GM19240 (cell line): ENCODE measurements at regions not wholly inside any gene's neighbourhood (a gene's known extent, or its start where the extent isn't known, plus 50 kb on each side); places are given as distances from the start of the nearest gene placed in this dataset.
"Not testable (repeated sequence)": the region's sequence is repeated elsewhere in the genome, so short reads cannot be mapped to it uniquely, and the experiment has no call there.

Experiments used
- DNase-seq: peaks from one replicate; pipeline ENCODE4 v3.0.0; 2011; ENCODE audit warnings: low spot score; ENCODE audit not compliant: insufficient read length

DNA sequence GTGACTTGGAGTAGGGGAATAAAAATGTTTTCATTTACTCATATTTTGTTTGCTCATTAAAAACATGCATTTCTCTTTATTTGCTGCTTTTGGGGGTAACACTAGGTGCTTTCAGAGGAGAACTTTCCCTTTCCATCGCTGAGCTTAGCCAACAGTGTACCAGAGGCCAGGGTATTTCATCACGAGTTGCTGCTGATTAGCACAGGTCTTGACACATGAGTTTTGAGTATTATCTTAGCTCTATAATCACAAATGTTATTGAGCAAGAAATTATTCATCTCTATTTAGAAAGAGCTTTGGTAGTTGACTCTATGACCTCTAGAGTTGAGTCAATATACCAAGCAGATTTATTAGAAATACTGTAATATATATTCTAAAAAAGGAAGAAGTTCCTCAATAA lies 375.9 kb downstream of the NXPH1 start:
- DNase-seq, result no peak

DNA sequence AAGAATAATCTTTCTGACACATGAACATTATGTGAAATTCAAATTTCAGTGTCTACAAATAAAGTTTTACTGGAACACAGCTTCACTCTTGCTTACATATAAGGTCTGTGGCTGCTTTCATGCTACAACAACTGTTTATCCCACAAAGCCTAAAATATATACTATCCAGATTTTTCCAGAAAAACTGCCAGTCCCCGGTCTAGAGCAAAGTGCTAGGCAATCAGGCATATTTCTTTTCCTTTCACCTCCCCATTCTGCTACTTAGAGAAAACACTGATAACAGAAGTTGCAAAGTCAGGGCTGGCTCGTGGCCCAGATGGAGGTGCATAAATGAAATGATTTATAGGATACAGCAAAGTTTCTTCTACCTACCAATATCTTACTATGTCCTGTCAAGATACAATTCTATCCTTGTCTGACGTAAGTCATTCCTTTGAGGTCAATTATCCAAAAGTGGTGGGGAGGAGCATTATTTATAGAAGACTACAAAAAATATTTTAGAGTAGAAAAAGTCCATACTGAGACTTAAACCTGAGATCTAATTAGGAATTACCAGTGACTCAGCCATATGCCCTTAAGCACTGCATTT lies 384.1 kb downstream of the NXPH1 start:
- DNase-seq, result no peak

DNA sequence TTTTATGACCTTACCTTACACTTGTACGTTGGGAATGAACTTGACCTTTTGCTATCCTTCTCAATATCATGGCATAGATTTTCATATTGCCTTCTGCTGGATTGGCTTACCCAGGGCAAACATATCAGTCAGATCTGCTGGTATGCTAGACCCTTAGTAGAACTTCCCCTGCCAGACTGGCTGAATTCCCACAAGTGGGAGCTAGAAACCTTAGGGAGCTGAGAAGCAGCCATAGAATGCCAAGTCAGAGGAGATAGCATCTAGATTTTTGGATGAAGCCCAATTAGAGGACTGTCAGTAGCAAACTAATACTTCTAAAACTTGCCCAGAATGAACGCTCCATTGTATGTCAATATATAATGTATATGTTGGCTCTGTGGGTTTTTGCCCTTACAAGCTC lies 385.0 kb downstream of the NXPH1 start:
- DNase-seq, result no peak

DNA sequence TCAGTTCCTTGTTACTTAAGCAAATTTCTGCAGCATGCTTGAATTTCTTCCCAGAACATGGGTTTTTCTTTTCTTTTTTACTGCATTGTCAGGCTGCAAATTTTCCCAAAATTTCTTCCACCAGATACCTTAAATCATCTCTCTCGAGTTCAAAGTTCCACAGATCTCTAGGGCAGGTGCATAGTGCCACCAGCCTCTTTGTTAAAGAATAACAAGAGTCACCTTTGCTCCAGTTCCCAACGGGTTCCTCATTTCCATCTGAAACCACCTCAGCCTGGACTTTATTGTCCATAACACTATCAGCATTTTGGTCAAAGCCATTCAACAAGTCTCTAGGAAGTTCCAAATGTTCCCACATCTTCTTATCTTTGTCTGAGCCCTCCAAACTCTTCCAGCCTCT lies 389.2 kb downstream of the NXPH1 start:
- no peak for DNase-seq

DNA sequence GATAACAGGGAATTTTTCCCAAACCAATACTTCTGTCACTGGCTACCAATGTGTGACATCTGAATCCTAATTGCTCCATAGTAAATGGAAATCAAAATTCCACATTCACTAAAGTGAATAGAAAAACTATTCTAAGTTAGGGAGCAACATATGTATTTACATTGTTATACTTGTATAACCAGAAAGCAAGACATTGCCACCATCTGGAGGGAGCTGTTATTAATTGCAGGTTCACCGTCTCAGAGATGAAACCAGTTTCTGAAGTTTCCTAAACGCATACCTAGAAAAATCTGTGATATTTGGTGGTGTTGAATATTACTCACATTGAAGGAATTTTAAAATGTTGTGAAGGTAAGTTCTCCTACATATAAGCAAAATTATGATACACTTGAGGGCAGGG lies 390.1 kb downstream of the NXPH1 start:
- no peak for DNase-seq

DNA sequence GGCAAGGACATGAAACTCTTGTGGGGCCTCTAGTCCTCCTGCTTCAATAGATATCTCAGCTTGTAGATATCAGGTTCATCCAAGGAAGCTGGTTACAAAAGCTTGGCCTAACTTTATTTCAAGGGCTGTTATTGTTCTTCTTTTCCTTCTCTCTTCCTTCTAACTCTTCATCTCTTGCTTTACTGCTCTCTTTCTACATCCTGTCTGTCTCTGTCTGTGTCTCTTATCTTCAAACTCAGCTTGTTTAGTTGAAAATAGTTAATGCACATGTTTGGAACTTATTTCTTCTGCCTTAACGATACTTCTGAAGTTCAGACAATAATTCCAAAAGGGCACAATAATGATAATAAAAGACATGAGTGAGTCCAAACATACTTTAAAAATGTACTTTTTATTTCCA lies 393.9 kb downstream of the NXPH1 start:
- DNase-seq, result no peak

DNA sequence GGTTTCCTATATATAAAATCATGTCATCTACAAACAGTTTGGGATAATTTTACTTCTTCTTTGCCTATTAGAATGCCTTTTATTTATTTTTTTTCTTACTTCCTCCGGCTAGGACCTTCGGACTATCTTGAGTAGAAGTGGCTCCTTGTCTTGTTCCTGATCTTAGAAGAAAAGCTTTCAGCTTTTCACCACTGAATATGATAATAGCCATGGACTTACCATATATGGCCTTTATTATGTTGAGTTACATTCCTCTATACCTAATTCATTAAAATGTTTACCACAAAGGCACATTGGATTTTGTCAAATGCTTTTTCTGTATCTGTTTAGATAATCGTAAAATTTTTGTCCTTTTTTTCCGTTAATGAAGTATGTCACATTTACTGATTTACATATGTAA lies 395.7 kb downstream of the NXPH1 start:
- no peak for DNase-seq

DNA sequence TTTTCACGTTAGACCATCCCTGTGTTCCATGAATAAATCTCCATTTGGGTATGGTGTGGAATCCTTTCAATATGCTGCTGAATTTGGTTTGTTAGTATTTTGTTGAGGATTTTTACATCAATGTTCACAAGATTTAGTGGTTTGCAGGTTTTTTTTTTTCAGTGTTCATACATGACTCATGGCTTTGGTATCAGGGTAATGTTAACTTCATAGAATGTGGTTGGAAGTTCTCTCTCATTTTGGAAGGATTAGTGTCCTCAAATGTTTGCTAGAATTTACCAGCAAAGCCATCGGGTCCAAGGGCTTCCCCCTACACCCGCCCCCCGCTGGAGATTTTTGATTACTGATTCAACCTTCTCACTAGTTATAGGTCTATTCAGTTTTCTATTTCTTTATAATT lies 398.0 kb downstream of the NXPH1 start:
- DNase-seq, result no peak

DNA sequence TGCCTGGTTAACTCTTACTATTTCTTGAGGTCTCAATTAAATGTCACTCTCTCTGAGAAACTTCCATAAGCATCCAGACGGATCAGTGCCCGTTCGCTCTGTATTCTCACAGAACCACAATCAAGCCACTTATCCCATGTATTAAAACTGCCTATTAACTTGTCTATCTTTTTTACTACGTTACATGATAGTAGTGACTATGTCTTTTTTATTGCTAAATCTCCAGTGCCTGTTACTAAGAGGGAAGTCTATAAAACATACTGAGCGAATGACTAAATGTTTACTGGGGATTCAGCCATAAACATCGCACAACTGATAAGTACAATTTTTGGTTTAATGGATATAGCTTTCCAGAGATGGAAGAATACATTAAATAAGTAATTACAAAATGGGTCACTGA lies 399.9 kb downstream of the NXPH1 start:
- DNase-seq, result no peak

DNA sequence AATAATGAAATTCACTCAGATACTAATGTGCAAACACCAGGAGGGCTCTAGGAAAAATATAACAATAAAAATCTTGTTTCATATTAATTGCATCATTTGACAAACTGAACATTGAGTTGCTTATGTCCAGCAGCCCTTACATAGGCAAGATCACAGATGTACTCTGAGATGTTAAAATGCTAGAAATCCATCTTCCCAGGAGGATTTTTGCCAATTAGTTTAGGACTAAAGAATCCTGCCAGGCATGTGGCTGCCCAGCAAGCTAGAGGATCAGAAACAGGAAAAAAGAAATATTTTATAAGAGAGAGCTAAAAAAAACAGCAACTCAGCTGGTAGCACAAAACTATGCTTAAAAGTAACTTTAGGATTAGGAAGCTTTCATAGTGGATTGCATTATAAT lies 407.8 kb downstream of the NXPH1 start:
- no peak for DNase-seq

DNA sequence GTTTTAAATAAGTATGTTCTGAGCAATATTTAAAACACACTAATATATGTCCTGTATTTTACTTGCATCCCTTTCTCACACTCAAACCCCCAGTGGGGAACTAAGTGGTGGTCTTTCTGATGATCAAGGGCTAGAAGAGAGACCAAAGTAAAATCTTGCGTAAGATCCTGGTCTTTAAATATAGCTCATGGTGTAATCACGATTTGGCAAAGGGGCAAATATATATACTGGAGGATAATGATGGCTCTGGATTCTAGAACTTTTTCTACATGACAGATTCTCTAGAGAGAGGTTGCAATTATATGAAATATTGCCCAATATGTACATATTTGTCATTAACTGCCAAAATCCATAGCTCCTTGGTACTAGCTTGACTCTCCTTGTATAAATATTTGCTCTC lies 438.3 kb downstream of the NXPH1 start:
- no peak for DNase-seq

DNA sequence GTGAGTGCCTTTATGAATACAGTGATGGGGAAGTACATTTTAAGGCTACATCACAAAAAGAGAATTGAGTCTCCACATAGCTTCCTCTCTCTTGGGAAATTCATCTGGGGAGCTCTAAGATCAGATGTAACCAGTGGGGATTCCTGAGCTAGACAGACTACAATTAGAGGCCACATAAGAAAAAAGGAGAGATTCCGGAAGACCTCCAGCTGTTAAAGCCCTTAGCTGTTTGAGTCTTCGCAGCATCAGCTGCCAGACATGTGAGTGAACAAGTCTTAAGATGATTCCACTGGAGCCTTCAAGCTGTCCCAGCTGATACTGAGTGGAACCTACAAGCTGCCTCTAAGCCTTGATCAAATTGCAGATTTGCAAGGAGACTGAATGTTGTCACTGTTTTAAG lies 448.5 kb downstream of the NXPH1 start:
- DNase-seq, result no peak

DNA sequence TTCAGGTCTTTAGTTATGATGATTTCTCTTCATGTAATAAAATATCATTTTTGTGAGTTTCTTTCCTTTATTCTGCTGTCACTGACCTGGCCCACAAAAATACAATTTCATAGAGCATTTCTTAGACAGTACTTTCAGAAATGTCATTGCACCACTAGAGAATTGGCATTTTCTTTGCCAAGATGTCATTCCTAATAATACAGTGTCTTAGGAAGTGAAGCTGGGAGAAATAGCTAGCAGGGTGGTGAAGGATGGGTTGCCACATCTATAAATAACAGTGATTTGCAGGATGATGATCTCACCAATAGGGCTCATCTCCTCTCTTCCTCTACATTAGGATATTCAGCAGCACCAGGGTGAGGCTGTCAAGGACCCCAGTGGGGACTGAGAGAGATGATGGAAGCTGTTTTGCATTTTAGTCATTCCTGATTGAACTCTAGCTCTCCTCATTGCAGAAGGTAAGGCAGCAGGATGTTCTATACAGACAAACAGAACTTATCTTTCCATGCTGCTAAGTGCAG lies 452.1 kb downstream of the NXPH1 start:
- DNase-seq, result no peak

DNA sequence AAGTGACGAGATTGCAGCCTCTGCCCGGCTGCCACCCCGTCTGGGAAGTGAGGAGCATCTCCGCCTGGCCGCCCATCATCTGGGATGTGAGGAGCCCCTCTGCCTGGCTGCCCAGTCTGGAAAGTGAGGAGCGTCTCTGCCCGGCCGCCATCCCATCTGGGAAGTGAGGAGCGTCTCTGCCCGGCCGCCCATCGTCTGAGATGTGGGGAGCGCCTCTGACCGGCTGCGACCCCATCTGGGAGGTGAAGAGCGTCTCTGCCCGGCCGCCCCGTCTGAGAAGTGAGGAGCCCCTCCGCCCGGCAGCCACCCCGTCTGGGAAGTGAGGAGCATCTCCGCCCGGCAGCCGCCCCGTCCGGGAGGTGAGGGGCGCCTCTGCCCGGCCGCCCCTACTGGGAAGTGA lies 456.9 kb downstream of the NXPH1 start:
- DNase-seq, result not testable (repeated sequence)

DNA sequence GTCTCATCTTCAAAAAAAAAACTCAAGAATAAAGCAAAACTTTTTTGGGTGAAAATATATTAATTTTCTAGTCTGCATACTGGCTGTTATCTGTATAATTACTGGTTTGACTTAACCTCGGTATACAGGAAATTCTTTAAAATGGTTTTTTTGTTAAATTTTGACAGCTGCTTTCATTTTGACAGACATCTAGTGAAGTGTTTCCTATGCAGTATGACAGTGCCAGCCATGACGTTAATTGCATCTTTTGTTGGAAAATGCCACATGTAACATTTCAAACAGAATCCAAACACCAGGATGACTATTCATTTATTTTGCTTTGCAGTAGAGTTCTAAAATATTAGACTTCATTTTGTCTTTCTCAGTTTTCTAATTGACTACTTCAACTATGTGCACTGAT lies 460.4 kb downstream of the NXPH1 start:
- DNase-seq, result no peak

DNA sequence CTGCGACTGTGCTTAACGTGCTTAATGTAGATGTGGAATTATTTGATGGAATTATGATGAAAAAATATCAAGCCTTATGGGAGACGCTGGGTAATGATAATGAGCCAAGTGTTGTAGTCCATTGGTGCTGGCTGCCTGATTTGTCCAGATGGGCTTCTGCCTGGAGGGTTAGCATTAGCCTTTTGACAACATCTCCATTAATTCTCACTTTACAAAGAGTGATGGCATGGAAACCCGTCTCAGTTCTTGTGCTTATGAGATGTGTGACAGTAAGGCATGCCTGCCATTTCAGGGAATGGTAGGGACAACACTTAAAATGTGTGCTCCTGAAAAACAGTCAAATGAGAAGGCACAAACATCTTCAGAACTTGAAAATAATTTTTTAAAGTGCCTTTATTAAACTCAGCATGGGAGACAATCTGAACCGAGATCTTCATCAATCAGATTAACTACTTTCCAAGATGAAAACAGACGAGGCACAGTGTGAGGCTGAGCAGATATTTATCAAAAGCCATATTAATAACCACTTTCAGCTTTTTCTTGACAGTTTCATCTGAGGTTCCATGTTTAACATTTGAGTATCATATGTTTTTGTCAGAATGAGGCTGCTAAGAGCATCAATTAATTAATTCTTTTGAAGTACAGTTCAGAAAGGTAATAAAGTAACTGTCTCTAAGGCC lies 473.1 kb downstream of the NXPH1 start:
- DNase-seq, result no peak

DNA sequence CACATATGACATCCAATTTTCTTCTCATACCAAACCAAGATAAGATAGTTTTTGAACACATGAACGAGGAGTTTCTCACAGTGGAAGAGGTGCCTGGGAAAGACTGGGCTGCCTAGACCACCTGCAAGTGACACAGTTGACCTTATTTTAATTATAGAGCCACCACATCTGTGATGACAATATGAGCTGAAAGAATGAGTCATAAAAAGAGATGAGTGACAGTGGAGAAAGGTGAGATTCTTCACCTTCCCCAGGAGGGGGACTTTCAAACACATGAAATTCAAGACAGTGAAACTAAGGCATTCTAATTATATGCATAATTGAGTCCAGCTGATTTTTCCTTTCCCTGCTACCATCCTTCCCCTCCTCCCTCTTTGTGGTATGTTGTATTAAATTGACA lies 475.5 kb downstream of the NXPH1 start:
- no peak for DNase-seq

DNA sequence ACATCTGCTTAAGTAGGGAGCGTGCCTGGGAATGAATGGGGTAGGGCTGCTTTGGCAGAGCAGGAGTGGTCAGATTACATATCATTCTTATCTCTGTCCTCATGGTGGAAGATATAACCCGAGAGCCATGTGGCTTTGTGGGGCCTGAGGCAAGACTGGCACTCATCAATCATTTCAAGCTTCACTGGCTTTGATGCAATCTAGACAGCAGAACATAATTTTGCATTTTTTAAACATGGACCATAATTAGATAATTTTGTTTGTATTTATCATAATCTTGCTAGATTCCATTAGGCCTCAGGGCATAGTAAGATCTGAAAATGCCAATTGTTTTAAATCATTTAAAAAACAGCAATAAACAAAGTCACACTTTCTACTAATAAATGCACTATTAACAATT lies 480.3 kb downstream of the NXPH1 start:
- no peak for DNase-seq

DNA sequence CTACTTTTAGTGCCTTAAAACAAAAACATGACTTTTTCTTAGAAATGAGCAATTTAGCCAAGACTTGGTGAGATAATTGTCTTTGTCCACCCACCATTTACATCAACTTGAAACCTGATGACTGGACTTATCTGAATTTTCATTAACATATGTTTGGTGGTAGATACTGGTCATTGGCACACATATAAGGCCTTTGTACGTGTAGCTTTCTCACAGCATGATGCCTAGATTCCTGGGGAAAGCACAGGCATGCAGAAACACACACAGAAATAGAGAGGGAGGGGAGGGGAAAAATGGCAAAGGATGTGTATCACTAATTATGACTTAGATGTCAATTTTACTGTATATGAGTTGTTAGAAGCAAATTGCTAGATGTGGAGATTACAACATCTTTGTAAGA lies 488.4 kb downstream of the NXPH1 start:
- no peak for DNase-seq

DNA sequence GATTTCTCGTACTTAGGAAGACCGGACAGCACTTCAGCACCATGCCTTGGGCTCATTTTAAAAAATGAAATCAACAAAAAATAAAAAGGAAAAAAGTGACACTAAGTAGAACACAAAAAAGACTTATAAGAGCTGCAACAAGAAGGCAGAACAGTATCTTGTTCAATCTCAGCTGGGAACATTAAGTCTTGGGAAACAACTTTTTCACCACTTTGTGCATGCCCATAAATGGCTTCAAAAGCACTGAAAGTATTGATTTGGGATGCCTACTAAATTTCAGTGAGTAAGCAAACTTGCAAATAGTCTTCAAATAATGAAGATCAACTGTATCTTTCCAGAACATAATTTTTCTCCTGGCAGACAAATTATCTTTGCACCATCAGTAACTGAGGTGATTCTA lies 489.3 kb downstream of the NXPH1 start:
- no peak for DNase-seq

DNA sequence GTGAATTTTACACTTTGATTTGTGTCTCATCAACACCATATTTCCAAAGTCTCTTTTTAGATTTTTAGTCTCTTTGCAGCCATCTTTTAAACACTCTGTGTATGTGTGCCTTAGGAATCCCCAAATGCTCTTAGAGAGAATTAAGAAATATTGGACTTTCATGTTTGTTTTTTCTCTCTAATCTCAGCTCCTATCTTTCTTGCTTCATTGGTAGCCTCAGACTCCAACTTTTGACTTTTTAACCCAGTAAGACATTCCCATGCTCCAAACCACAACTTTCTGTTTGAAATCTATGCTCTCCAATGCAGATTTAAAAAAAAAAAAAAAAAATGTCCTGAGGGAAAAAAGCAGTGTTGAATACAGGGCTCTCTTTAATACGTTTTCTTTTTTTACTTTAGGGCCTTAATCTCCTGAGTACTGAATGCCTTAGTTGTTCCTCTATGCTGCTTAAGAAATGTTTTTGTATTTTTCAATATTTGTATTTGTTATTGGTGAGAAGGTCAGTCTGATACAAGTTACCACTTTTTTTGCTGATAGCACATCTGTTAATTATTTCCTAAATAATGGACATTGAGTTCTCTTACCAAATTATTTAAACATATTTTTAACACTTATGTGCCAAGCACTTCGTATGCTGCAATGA lies 489.9 kb downstream of the NXPH1 start:
- no peak for DNase-seq

DNA sequence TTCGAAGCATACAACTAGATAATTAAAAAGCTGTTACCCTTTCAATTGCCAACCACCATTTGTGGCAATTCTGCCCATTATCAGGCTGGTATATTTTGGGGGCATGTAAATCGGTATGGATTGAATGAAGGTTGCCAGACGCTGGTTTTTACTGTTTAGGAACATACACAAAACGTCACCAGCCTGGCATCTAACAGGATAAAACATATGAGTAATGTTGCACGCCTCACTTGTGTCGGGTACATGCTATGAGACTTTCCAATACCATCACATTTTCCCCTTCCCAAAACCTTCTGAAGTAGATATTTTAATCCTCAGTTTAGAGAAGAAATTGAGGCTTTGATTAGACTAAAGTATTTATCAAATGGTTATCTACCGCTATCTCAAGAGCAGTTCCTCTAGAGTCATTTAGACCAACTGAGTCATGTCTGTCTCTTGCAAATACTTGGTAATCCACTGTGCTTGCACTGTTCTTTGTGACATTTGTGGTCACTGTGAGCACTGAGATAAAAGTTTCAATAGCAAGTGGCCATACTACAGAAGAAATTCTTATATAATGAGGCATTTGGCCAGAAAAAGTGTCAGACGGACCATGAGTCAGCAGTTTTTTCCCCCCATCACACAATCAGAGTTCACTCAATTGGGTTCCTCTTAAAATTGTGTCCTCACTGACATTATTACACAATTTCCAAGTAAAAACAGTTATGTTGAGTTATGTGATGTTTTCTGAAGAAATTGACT lies 498.7 kb downstream of the NXPH1 start:
- no peak for DNase-seq
